ENCODE measurements at regions not wholly inside any gene's neighbourhood (a gene's known extent, or its start where the extent isn't known, plus 50 kb on each side); places are given as distances from the start of the nearest gene placed in this dataset.

DNA sequence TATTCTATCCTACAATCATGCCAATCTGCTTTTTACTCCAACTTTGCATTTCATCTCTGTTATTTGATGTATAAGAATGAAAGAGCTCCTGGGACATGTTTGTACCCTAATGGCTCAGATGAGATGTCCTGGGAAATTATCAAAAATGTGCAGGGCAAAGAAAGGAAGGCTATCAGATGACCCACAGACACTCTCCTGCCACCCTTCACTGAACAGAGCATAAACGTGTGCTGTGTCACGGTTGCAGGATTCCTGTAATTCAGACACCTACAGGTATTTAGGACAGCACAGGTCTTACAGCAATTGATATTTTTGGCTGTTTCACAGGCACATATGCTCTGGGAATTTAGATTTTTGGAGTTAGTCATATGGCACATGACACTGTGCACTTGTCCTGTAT is 149.2 kb upstream of the GAS1 start:
- TF ChIP-seq, protein P1, sequence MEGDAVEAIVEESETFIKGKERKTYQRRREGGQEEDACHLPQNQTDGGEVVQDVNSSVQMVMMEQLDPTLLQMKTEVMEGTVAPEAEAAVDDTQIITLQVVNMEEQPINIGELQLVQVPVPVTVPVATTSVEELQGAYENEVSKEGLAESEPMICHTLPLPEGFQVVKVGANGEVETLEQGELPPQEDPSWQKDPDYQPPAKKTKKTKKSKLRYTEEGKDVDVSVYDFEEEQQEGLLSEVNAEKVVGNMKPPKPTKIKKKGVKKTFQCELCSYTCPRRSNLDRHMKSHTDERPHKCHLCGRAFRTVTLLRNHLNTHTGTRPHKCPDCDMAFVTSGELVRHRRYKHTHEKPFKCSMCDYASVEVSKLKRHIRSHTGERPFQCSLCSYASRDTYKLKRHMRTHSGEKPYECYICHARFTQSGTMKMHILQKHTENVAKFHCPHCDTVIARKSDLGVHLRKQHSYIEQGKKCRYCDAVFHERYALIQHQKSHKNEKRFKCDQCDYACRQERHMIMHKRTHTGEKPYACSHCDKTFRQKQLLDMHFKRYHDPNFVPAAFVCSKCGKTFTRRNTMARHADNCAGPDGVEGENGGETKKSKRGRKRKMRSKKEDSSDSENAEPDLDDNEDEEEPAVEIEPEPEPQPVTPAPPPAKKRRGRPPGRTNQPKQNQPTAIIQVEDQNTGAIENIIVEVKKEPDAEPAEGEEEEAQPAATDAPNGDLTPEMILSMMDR (optimal IDR thresholded peaks at IDR 0.05 in 1 of 3, IDR thresholded peaks at IDR 0.05 in 1 of 3, conservative IDR thresholded peaks at IDR 0.05 in 1 of 3; ENCODE audit: extremely low read depth in 1 of 3, insufficient read depth in 2 of 3, low read length in 3 of 3), result no peak
- no peak for TF ChIP-seq EZH2 (IDR thresholded peaks at IDR 0.05; ENCODE audit: low read length)
